Anterior cingulate cortex (tissue), 58 donors: ENCODE measurements at regions not wholly inside any gene's neighbourhood (a gene's known extent, or its start where the extent isn't known, plus 50 kb on each side); places are given as distances from the start of the nearest gene placed in this dataset.

Source experiments
- DNase-seq, 58 donors: peaks; one replicate each; lab custom pipeline; 2025; lab: John Stamatoyannopoulos, UW

GRCh38 chr16:59170099-59170712, 436.1 kb upstream of the GOT2 start:
- DNase-seq: no peak

GRCh38 chr16:59169168-59169567, 435.1 kb upstream of the GOT2 start:
- DNase-seq: no peak

- no peak for DNase-seq
Measured at GRCh38 chr16:59168461-59169114, 434.5 kb upstream of the GOT2 start.

- DNase-seq: no peak
Measured at GRCh38 chr16:59164461-59164860, 430.3 kb upstream of the GOT2 start.

DNA sequence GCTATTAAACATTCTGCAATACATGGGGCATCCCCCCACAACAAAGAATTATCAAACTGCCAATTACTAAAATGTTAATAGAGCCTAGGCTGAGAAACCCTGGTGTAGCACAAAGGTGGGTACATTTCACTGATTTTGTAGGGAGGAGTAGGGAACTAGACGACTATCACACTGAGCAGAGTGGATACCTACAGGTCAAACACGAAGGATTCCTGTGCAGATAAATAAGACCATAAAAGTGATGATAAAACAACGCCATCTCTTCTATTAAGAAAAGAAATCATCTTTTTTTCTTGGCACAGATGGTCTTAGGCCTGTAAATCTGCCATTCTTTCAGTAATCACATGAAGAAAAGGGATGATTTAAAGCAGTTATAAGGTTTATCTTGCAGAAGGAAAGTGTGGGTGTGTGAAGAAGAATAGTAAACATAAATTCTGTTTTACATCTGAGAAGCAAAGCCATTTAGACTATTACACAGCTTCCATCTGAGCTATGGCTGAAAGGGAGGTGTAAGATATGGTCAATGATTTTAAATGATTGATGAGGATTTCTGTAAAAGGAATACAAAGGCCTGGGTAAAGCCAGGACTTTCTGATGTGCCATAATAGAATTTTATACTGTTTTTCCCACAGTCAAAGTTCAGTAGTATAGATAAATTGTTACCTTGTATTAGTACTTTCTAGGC, 429.4 kb upstream of the GOT2 start:
- DNase-seq: no peak

DNA sequence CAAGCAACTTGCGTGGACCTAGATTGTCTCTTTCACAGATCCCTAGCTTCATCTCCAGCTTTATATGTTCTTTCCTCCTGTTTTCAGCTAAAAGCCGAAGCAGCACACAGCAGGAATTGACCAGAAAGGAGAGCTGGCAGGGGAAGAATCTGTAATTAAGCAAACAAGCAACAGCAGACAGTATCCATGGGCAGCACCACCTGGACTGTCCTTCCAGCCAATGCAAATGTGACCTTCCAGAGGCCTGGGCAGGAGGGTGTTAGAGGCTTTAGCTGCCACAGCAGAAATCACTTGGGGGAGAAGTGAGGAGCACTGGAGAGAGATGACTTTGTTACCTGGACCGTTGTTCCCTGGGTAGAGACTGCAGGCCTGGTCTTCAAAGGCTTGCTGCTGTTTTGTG, 427.6 kb upstream of the GOT2 start:
- no peak for DNase-seq

DNA sequence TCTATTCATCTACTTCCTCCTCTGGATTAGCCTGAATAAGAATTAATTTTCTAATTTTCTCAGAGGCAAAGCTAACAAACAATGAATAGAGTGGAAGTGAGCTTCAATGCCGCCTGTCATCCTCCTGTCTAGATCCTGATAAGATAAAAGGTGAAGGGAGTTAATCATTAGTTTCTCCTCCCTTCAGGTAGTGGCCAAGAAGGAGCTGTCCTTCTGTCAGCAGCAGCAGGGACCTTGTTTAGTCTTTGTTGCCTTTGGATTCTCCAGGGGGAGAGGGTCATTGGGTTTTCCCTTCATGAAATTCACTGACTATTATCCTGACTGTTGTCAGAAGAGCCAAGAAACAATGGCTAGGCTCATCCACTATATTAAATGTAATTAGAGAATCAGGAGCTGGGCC, 420.2 kb upstream of the GOT2 start:
- DNase-seq: no peak

- no peak for DNase-seq
Measured at GRCh38 chr16:59148769-59149155, 414.6 kb upstream of the GOT2 start.

DNA sequence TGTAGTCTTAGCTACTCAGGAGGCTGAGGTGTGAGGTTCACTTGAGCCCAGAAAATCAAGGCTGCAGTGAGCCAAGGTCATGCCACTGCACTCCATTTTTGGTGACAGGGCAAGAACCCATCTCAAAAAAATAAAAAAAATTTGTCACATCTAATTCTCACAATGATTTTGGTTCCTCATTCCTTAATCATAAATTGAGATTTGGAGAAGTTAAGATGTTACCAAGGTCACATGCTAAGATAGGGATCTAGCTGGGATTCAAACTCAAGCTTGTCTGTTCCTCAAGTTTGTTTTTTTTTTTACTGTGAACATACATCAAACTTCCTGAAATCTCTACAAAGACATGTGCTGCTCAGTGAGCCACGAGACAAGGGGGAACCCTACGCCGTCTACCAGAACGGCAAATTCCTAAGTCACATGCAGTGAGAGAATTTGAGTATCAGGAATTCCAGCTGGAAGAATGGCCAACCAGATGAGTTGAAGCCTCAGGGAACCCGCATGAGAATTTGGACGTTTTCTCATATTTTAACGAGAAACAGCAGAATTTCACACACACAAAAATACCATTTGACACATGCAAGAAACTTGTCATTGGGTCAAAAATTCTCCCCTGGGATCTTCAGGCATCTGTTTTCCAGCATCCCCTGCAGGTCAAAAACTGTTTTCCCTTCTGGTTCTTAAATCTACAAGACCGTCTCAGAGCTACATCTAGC, 414.1 kb upstream of the GOT2 start:
- no peak for DNase-seq

- no peak for DNase-seq
Measured at GRCh38 chr16:59146140-59146539, 412.0 kb upstream of the GOT2 start.

DNA sequence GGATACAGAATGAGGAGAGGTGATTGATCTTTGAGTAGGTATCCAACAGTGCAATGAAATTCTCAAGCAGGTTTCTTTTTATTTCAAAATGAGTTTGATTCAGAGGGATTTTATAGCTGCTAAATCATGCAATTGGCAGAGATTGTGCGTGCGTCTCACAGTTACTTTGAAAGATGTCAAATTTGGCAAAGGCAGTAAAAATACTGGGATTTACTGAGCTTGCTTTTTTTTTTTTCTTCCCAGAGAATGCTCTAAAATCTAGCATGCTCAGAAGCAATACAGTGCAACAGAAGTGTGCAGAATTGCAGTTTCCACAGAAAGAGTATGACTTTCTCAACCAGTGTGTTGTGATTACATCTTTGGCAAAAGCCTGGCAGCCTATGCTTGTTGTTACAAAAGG, 410.7 kb upstream of the GOT2 start:
- DNase-seq: peak in 2 of 58 donors; percentile 2

DNA sequence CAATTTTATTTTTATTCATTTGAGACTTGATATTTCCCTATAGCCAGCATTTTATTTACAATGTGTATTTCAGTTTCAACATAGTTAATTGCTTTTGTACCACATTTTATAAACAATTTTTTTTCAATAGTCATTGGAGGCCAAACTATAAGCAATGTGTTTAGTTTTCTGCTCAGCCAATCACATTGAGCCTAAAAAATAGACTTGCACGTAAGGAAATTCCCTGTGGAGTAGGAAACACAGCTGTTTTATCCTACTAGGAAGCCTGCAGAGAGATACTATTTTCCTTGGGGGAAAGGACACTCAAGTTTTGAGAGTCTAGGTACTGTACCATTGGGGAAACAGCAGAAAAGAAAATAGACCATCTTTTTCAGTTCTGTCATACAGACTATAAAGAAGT, 410.2 kb upstream of the GOT2 start:
- DNase-seq: no peak

DNA sequence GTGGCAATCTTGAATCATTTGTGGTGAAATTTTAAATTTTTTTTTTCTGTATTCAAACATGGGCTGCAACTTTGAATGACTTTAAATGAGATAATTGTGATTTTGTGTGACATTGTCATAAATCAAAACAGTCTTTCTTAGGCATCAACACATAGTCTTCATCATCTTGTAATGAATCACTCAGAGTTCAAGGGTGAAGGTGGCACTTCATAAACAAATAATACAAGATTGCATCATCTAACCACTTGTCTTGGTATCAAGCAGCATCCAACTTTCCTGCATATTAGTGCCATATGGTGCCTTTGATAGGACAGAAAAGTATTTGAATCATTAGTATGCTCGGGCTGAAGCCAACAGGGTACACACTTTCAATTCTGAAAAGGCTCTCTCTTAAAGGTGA, 392.4 kb upstream of the GOT2 start:
- DNase-seq: no peak

DNA sequence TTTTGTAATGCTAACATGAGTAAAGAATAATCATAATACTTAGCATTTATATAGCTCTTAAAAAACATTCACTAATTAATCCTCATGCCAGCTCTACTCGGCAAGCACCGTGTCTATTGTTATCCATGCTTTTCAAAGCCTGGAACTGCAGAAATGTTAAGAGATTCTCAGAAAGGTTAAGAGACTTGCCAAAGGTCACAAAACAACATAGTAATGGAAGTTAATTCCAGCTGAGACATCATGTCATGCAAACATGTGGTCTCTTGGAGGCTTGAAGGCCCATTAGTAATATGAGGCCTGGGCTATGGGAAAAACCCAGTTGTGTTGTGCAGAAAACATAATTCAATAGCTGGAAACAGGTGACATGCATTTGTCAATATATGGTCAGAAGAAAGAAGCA, 389.9 kb upstream of the GOT2 start:
- DNase-seq: no peak

DNA sequence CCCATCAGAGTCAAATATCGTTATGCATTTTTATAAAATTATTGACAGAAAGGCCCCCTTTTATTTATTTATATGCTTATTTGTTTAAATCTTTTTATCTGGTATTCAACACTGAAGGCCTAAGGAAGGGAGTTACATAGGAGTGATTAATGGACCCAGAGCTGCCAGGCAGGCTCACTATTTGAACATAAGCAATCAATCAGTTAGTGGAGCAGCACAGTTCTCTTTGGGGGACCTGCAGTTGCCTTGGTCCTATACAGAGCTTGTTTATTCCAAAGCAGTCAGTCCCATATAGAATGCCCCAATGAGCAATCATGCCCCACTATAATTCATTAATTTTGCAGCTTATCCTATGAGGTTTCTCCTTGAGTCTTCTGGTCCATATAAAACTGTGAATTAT, 389.4 kb upstream of the GOT2 start:
- no peak for DNase-seq

GRCh38 chr16:59122262-59122537, 388.1 kb upstream of the GOT2 start:
- no peak for DNase-seq

GRCh38 chr16:59121411-59122261, 387.5 kb upstream of the GOT2 start:
- DNase-seq: no peak

DNA sequence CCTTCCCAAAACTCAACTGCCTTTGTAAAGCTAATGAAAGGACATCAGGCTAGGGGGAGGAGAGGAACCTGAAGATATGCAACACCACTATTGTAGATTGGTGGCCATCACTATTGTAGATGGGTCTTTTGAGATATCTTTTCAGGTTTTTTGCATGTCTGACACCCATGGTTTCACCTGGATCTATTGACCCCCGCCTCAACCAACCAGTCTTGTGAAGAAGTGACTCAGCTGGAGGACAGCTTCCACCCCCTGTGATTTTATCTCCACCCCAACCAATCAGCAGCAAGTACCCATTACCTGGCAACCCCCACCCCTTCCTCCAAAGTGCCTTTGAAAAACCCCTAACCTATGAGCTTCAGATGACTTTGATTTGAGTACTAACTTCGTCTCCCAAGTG, 382.6 kb upstream of the GOT2 start:
- DNase-seq: no peak

DNA sequence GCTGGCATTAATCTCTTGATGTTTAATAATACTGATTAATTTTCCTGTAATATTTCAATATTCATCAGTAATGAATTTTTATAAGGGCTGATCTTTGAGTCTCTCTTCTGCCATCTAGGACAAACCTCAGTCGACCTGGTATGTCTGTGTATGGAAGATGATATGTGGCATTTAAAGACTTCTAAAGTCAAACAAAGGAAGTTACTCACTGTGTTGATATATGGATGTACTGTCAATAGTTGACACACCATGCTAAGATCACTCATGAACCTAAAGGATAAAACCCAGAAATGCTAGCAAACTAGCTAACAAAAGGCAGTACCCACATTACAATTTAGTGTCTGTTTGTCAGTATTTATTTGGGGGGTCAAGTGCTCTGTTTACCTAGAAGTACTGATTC, 380.7 kb upstream of the GOT2 start:
- DNase-seq: no peak

DNA sequence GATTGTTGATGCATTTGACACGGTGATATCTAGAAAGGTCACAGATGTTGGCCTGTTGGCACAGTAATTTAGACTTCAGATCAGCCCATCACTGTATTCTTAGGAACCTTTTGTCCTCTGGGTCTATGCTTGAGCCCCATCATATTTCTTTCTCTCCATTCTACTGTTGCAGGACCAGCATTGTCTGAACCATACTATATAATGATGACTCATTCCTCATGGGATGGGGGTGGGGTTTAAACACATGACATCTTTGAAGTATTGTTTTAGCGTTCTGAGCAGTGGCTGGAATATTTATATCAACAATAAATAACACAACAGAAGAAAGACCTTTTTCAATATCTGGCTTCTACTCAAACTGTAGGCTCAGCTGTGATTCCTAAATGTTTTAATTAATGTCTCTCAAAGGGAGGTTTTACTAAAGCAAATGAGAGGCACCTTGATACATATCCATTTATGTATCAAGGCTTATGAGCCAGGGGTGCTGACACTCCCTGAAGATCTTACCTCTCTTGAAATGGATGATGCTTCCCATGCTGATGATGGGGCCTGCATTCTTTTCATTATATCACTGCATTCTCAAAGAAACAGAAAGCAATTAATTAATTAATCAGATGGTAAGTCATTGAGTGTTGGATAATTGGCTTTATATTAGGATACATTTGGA, 379.0 kb upstream of the GOT2 start:
- DNase-seq: no peak
